ENCODE measurements at regions not wholly inside any gene's neighbourhood (a gene's known extent, or its start where the extent isn't known, plus 50 kb on each side); places are given as distances from the start of the nearest gene placed in this dataset.

GRCh38 chr3:178275793-178276192 lies 260.4 kb upstream of the KCNMB2 start:
- no peaks in the 10 kb centered on the region for H3K36me3 ChIP-seq (ENCODE audit: control insufficient read depth, insufficient read depth, low read length)
- no peak overlapping the region for H3K4me3 ChIP-seq (ENCODE audit: low read length)
- no peak overlapping the region for H3K27ac ChIP-seq (ENCODE audit: low read depth, low read length)
- H3K4me1 ChIP-seq (ENCODE audit: control insufficient read depth, insufficient read depth, low read length): no peaks in the 10 kb centered on the region
- H3K9ac ChIP-seq (ENCODE audit: low read length): no peak overlapping the region
- H3K27me3 ChIP-seq (ENCODE audit: control insufficient read depth, insufficient read depth, low read length): no peaks in the 10 kb centered on the region

- Histone ChIP-seq H3K27ac (ENCODE audit: low read depth, low read length) (no peak overlapping the region), H3K36me3 (ENCODE audit: control insufficient read depth, insufficient read depth, low read length) (no peaks in the 10 kb centered on the region), H3K4me1 (ENCODE audit: control insufficient read depth, insufficient read depth, low read length) (no peaks in the 10 kb centered on the region), H3K9ac (ENCODE audit: low read length) (no peak overlapping the region), H3K4me3 (ENCODE audit: low read length) (no peak overlapping the region), H3K27me3 (ENCODE audit: control insufficient read depth, insufficient read depth, low read length) (no peaks in the 10 kb centered on the region)
Observed at GRCh38 chr3:178277605-178278004, 258.6 kb upstream of the KCNMB2 start.

- no peak overlapping the region for H3K27ac ChIP-seq (ENCODE audit: low read depth, low read length)
- H3K27me3 ChIP-seq (ENCODE audit: control insufficient read depth, insufficient read depth, low read length): no peaks in the 10 kb centered on the region
- H3K9ac ChIP-seq (ENCODE audit: low read length): no peak overlapping the region
- H3K4me3 ChIP-seq (ENCODE audit: low read length): no peak overlapping the region
- H3K4me1 ChIP-seq (ENCODE audit: control insufficient read depth, insufficient read depth, low read length): no peaks in the 10 kb centered on the region
- H3K36me3 ChIP-seq (ENCODE audit: control insufficient read depth, insufficient read depth, low read length): no peaks in the 10 kb centered on the region
Observed at GRCh38 chr3:178283561-178283960, 252.7 kb upstream of the KCNMB2 start.

GRCh38 chr3:178284181-178284580 lies 252.1 kb upstream of the KCNMB2 start:
- Histone ChIP-seq H3K9ac (ENCODE audit: low read length) (no peak overlapping the region), H3K27me3 (ENCODE audit: control insufficient read depth, insufficient read depth, low read length) (no peaks in the 10 kb centered on the region), H3K27ac (ENCODE audit: low read depth, low read length) (no peak overlapping the region), H3K36me3 (ENCODE audit: control insufficient read depth, insufficient read depth, low read length) (no peaks in the 10 kb centered on the region), H3K4me3 (ENCODE audit: low read length) (no peak overlapping the region), H3K4me1 (ENCODE audit: control insufficient read depth, insufficient read depth, low read length) (no peaks in the 10 kb centered on the region)

- Histone ChIP-seq H3K27me3 (ENCODE audit: control insufficient read depth, insufficient read depth, low read length) (no peaks in the 10 kb centered on the region), H3K4me3 (ENCODE audit: low read length) (no peak overlapping the region), H3K4me1 (ENCODE audit: control insufficient read depth, insufficient read depth, low read length) (peaks cover 3% of the 10 kb centered on the region), H3K36me3 (ENCODE audit: control insufficient read depth, insufficient read depth, low read length) (no peaks in the 10 kb centered on the region), H3K9ac (ENCODE audit: low read length) (no peak overlapping the region), H3K27ac (ENCODE audit: low read depth, low read length) (no peak overlapping the region)
Observed at GRCh38 chr3:178288074-178288473, 248.2 kb upstream of the KCNMB2 start.

GRCh38 chr3:178289544-178290160 lies 246.6 kb upstream of the KCNMB2 start:
- no peak overlapping the region for H3K9ac ChIP-seq (ENCODE audit: low read length)
- no peaks in the 10 kb centered on the region for H3K27me3 ChIP-seq (ENCODE audit: control insufficient read depth, insufficient read depth, low read length)
- peak overlapping the region; percentile 48 for H3K27ac ChIP-seq (ENCODE audit: low read depth, low read length)
- H3K4me3 ChIP-seq (ENCODE audit: low read length): no peak overlapping the region
- H3K4me1 ChIP-seq (ENCODE audit: control insufficient read depth, insufficient read depth, low read length): peaks cover 3% of the 10 kb centered on the region
- no peaks in the 10 kb centered on the region for H3K36me3 ChIP-seq (ENCODE audit: control insufficient read depth, insufficient read depth, low read length)

GRCh38 chr3:178291574-178292370 lies 244.5 kb upstream of the KCNMB2 start:
- peaks cover 3% of the 10 kb centered on the region for H3K4me1 ChIP-seq (ENCODE audit: control insufficient read depth, insufficient read depth, low read length)
- no peak overlapping the region for H3K9ac ChIP-seq (ENCODE audit: low read length)
- H3K27me3 ChIP-seq (ENCODE audit: control insufficient read depth, insufficient read depth, low read length): no peaks in the 10 kb centered on the region
- H3K27ac ChIP-seq (ENCODE audit: low read depth, low read length): no peak overlapping the region
- H3K36me3 ChIP-seq (ENCODE audit: control insufficient read depth, insufficient read depth, low read length): no peaks in the 10 kb centered on the region
- H3K4me3 ChIP-seq (ENCODE audit: low read length): no peak overlapping the region

GRCh38 chr3:178295292-178295912 lies 240.8 kb upstream of the KCNMB2 start:
- Histone ChIP-seq H3K9ac (ENCODE audit: low read length) (no peak overlapping the region), H3K27ac (ENCODE audit: low read depth, low read length) (no peak overlapping the region), H3K4me1 (ENCODE audit: control insufficient read depth, insufficient read depth, low read length) (no peaks in the 10 kb centered on the region), H3K36me3 (ENCODE audit: control insufficient read depth, insufficient read depth, low read length) (no peaks in the 10 kb centered on the region), H3K27me3 (ENCODE audit: control insufficient read depth, insufficient read depth, low read length) (no peaks in the 10 kb centered on the region), H3K4me3 (ENCODE audit: low read length) (no peak overlapping the region)

GRCh38 chr3:178297199-178297598 lies 239.0 kb upstream of the KCNMB2 start:
- no peaks in the 10 kb centered on the region for H3K4me1 ChIP-seq (ENCODE audit: control insufficient read depth, insufficient read depth, low read length)
- no peaks in the 10 kb centered on the region for H3K36me3 ChIP-seq (ENCODE audit: control insufficient read depth, insufficient read depth, low read length)
- H3K4me3 ChIP-seq (ENCODE audit: low read length): no peak overlapping the region
- H3K27me3 ChIP-seq (ENCODE audit: control insufficient read depth, insufficient read depth, low read length): no peaks in the 10 kb centered on the region
- no peak overlapping the region for H3K9ac ChIP-seq (ENCODE audit: low read length)
- no peak overlapping the region for H3K27ac ChIP-seq (ENCODE audit: low read depth, low read length)

- H3K4me1 ChIP-seq (ENCODE audit: control insufficient read depth, insufficient read depth, low read length): no peaks in the 10 kb centered on the region
- no peaks in the 10 kb centered on the region for H3K27me3 ChIP-seq (ENCODE audit: control insufficient read depth, insufficient read depth, low read length)
- no peak overlapping the region for H3K9ac ChIP-seq (ENCODE audit: low read length)
- no peak overlapping the region for H3K27ac ChIP-seq (ENCODE audit: low read depth, low read length)
- no peaks in the 10 kb centered on the region for H3K36me3 ChIP-seq (ENCODE audit: control insufficient read depth, insufficient read depth, low read length)
- no peak overlapping the region for H3K4me3 ChIP-seq (ENCODE audit: low read length)
Observed at GRCh38 chr3:178297740-178298139, 238.5 kb upstream of the KCNMB2 start.

- H3K4me1 ChIP-seq (ENCODE audit: control insufficient read depth, insufficient read depth, low read length): no peaks in the 10 kb centered on the region
- no peak overlapping the region for H3K9ac ChIP-seq (ENCODE audit: low read length)
- no peaks in the 10 kb centered on the region for H3K27me3 ChIP-seq (ENCODE audit: control insufficient read depth, insufficient read depth, low read length)
- H3K4me3 ChIP-seq (ENCODE audit: low read length): no peak overlapping the region
- H3K27ac ChIP-seq (ENCODE audit: low read depth, low read length): no peak overlapping the region
- H3K36me3 ChIP-seq (ENCODE audit: control insufficient read depth, insufficient read depth, low read length): no peaks in the 10 kb centered on the region
Observed at GRCh38 chr3:178300441-178300959, 235.7 kb upstream of the KCNMB2 start.

GRCh38 chr3:178302966-178303930 lies 233.0 kb upstream of the KCNMB2 start:
- Histone ChIP-seq H3K36me3 (ENCODE audit: control insufficient read depth, insufficient read depth, low read length) (no peaks in the 10 kb centered on the region), H3K27ac (ENCODE audit: low read depth, low read length) (no peak overlapping the region), H3K9ac (ENCODE audit: low read length) (no peak overlapping the region), H3K27me3 (ENCODE audit: control insufficient read depth, insufficient read depth, low read length) (no peaks in the 10 kb centered on the region), H3K4me3 (ENCODE audit: low read length) (no peak overlapping the region), H3K4me1 (ENCODE audit: control insufficient read depth, insufficient read depth, low read length) (no peaks in the 10 kb centered on the region)

Measured in rectal smooth muscle tissue (tissue), 1 donor.